ENCODE measurements at regions not wholly inside any gene's neighbourhood (a gene's known extent, or its start where the extent isn't known, plus 50 kb on each side); places are given as distances from the start of the nearest gene placed in this dataset.

DNA sequence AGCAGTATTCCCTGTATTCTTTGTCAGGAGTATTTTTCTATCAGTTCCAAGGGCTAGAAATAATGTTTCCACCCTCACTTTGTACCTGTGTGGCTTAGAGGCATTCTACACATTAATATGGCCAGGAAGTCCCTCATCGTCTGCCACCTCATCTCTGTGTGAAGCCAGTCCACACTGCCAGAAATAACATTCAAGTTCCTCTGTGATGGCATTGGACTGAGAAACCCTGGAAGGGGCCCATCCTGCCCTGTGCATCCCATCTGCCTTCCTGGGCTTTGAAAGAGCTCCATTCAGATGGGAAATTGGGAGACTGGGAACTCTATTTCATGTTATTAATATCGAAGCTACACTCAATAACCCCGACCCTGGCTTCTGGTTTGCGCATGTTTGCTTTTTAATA is 497.2 kb upstream of the CDH5 start:
- POLR2A ChIA-PET = no interaction called here
- Histone ChIP-seq H3K27ac (ENCODE audit: extremely low read length, insufficient read depth, low read length) (no peak overlapping the region), H3K9me3 (ENCODE audit: low read length) (peaks cover 5% of the 10 kb centered on the region), H3K4me1 (ENCODE audit: insufficient read depth, low read length) (no peaks in the 10 kb centered on the region), H4K20me1 (ENCODE audit: insufficient read depth, low read length) (no peaks in the 10 kb centered on the region), H3K9ac (ENCODE audit: insufficient read depth, low read depth, low read length) (no peak overlapping the region), H3K79me2 (ENCODE audit: insufficient read depth, low read length) (no peaks in the 10 kb centered on the region), H3K4me2 (ENCODE audit: low read depth, low read length) (no peak overlapping the region), H3K36me3 (replicated peaks in 1 of 2; ENCODE audit: control insufficient read depth in 1 of 2, insufficient read depth in 2 of 2, low read length in 2 of 2) (no peaks in the 10 kb centered on the region), H3K27me3 (ENCODE audit: control insufficient read depth in 1 of 2, insufficient read depth in 2 of 2, low read length in 2 of 2) (no peaks in the 10 kb centered on the region), H2AFZ (ENCODE audit: low read length) (no peak overlapping the region), H3K4me3 (replicated peaks in 1 of 3; ENCODE audit: insufficient read depth in 1 of 3, low read depth in 2 of 3, low read length in 3 of 3) (no peak overlapping the region)
- BruUV-seq (replicated peaks) = no TSS peak
- no peak for ATAC-seq
- in situ Hi-C loops (cut with HindIII; ENCODE audit: extremely low pct_ligation_motif_present, low pct_unique_long_range_greater_than_20kb) = no loop called here
- CTCF ChIA-PET (ENCODE audit: low intra/inter-chr PET ratio, low total read pairs) = no interaction called here
- 32% methylated on average over 4 of the region's 4 CpGs for WGBS (ENCODE audit: low lambda C conversion rate)
- DNase-seq (ENCODE audit: low spot score) = no peak
- intact Hi-C loops (cut with micrococcal nuclease; ENCODE audit: unreplicated experiment) = no loop called here
- no peak for FAIRE-seq
- TF ChIP-seq PLRG1 (conservative IDR thresholded peaks at IDR 0.05) (no peak), HMG20A (CRISPR knock-in tag; IDR thresholded peaks at IDR 0.05; ENCODE audit: borderline replicate concordance) (no peak), ZFP36L1 (CRISPR knock-in tag; IDR thresholded peaks at IDR 0.05) (no peak), ZNF354B (CRISPR knock-in tag; IDR thresholded peaks at IDR 0.05) (no peak), SCMH1 (CRISPR knock-in tag; IDR thresholded peaks at IDR 0.05; ENCODE audit: borderline replicate concordance) (no peak), CREB1 (IDR thresholded peaks at IDR 0.05) (no peak), CREB1 (CRISPR knock-in tag; IDR thresholded peaks at IDR 0.05) (no peak), ASH2L (IDR thresholded peaks at IDR 0.05; ENCODE audit: insufficient read length, low read depth, low read length) (no peak), ZNF589 (CRISPR knock-in tag; conservative IDR thresholded peaks at IDR 0.05) (no peak), ZNF543 (CRISPR knock-in tag; IDR thresholded peaks at IDR 0.05) (no peak), ZNF629 (CRISPR knock-in tag; conservative IDR thresholded peaks at IDR 0.05) (no peak), SOX5 (CRISPR knock-in tag; IDR thresholded peaks at IDR 0.05; ENCODE audit: borderline replicate concordance) (no peak), ZNF782 (CRISPR knock-in tag; IDR thresholded peaks at IDR 0.05; ENCODE audit: borderline replicate concordance) (no peak), DMAP1 (CRISPR knock-in tag; IDR thresholded peaks at IDR 0.05) (no peak), NFE2 (CRISPR knock-in tag; IDR thresholded peaks at IDR 0.05) (no peak), ZC3H4 (CRISPR knock-in tag; IDR thresholded peaks at IDR 0.05; ENCODE audit: borderline replicate concordance) (no peak), ZNF224 (CRISPR knock-in tag; IDR thresholded peaks at IDR 0.05) (no peak)
- TF ChIP-seq, protein P1, sequence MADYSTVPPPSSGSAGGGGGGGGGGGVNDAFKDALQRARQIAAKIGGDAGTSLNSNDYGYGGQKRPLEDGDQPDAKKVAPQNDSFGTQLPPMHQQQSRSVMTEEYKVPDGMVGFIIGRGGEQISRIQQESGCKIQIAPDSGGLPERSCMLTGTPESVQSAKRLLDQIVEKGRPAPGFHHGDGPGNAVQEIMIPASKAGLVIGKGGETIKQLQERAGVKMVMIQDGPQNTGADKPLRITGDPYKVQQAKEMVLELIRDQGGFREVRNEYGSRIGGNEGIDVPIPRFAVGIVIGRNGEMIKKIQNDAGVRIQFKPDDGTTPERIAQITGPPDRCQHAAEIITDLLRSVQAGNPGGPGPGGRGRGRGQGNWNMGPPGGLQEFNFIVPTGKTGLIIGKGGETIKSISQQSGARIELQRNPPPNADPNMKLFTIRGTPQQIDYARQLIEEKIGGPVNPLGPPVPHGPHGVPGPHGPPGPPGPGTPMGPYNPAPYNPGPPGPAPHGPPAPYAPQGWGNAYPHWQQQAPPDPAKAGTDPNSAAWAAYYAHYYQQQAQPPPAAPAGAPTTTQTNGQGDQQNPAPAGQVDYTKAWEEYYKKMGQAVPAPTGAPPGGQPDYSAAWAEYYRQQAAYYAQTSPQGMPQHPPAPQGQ (CRISPR knock-in tag; IDR thresholded peaks at IDR 0.05; ENCODE audit: borderline replicate concordance) = no peak
- TF ChIP-seq, protein P2, sequence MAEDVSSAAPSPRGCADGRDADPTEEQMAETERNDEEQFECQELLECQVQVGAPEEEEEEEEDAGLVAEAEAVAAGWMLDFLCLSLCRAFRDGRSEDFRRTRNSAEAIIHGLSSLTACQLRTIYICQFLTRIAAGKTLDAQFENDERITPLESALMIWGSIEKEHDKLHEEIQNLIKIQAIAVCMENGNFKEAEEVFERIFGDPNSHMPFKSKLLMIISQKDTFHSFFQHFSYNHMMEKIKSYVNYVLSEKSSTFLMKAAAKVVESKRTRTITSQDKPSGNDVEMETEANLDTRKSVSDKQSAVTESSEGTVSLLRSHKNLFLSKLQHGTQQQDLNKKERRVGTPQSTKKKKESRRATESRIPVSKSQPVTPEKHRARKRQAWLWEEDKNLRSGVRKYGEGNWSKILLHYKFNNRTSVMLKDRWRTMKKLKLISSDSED (CRISPR knock-in tag; IDR thresholded peaks at IDR 0.05) = no peak
- TF ChIP-seq, protein P3, sequence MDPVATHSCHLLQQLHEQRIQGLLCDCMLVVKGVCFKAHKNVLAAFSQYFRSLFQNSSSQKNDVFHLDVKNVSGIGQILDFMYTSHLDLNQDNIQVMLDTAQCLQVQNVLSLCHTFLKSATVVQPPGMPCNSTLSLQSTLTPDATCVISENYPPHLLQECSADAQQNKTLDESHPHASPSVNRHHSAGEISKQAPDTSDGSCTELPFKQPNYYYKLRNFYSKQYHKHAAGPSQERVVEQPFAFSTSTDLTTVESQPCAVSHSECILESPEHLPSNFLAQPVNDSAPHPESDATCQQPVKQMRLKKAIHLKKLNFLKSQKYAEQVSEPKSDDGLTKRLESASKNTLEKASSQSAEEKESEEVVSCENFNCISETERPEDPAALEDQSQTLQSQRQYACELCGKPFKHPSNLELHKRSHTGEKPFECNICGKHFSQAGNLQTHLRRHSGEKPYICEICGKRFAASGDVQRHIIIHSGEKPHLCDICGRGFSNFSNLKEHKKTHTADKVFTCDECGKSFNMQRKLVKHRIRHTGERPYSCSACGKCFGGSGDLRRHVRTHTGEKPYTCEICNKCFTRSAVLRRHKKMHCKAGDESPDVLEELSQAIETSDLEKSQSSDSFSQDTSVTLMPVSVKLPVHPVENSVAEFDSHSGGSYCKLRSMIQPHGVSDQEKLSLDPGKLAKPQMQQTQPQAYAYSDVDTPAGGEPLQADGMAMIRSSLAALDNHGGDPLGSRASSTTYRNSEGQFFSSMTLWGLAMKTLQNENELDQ (CRISPR knock-in tag; IDR thresholded peaks at IDR 0.05; ENCODE audit: borderline replicate concordance) = no peak
